ENCODE measurements at regions not wholly inside any gene's neighbourhood (a gene's known extent, or its start where the extent isn't known, plus 50 kb on each side); places are given as distances from the start of the nearest gene placed in this dataset.
"Not testable (repeated sequence)": the region's sequence is repeated elsewhere in the genome, so short reads cannot be mapped to it uniquely, and the experiment has no call there.

- DNase-seq = no peak
Observed at GRCh38 chr22:22717664-22718063, 73.2 kb downstream of the GGTLC2 start.

- peak; percentile 3 to 14 for DNase-seq
Observed at GRCh38 chr22:22720201-22720723, 75.8 kb downstream of the GGTLC2 start.

- no peak for DNase-seq
Observed at GRCh38 chr22:22720724-22721261, 76.4 kb downstream of the GGTLC2 start.

- no peak for DNase-seq
Observed at GRCh38 chr22:22721681-22722354, 77.4 kb downstream of the GGTLC2 start.

GRCh38 chr22:22728382-22728781 lies 84.0 kb downstream of the GGTLC2 start:
- DNase-seq = no peak

GRCh38 chr22:22730655-22731373 lies 86.4 kb downstream of the GGTLC2 start:
- no peak for DNase-seq

- no peak for DNase-seq
Observed at GRCh38 chr22:22731374-22731676, 86.9 kb downstream of the GGTLC2 start.

GRCh38 chr22:22733006-22733405 lies 88.6 kb downstream of the GGTLC2 start:
- DNase-seq = not testable (repeated sequence)

GRCh38 chr22:22733881-22734373 lies 89.5 kb downstream of the GGTLC2 start:
- DNase-seq = no peak

- not testable (repeated sequence) for DNase-seq
Observed at GRCh38 chr22:22734395-22735272, 90.2 kb downstream of the GGTLC2 start.

GRCh38 chr22:22735276-22735675 lies 90.9 kb downstream of the GGTLC2 start:
- not testable (repeated sequence) for DNase-seq

- DNase-seq = no peak
Observed at GRCh38 chr22:22735695-22736611, 91.5 kb downstream of the GGTLC2 start.

- no peak for DNase-seq
Observed at GRCh38 chr22:22737590-22737989, 93.2 kb downstream of the GGTLC2 start.

- no peak for DNase-seq
Observed at GRCh38 chr22:22738959-22739585, 94.7 kb downstream of the GGTLC2 start.

- DNase-seq = no peak
Observed at GRCh38 chr22:22740560-22741276, 96.3 kb downstream of the GGTLC2 start.

- no peak for DNase-seq
Observed at GRCh38 chr22:22741843-22742242, 97.4 kb downstream of the GGTLC2 start.

GRCh38 chr22:22742641-22743040 lies 98.2 kb downstream of the GGTLC2 start:
- DNase-seq = no peak

- no peak for DNase-seq
Observed at GRCh38 chr22:22743128-22743760, 98.8 kb downstream of the GGTLC2 start.

GRCh38 chr22:22744412-22745224 lies 100.2 kb downstream of the GGTLC2 start:
- DNase-seq = no peak
